ENCODE measurements at regions not wholly inside any gene's neighbourhood (a gene's known extent, or its start where the extent isn't known, plus 50 kb on each side); places are given as distances from the start of the nearest gene placed in this dataset.

- DNase-seq (ENCODE audit: low read depth in 3 of 3, low spot score in 2 of 3) = peak in 1 of 3 donors; percentile 55
These were observed 497.0 kb upstream of the USP24 start for GRCh38 chr1:55712148-55712547.

GRCh38 chr1:55708781-55709180, 493.6 kb upstream of the USP24 start:
- no peak for DNase-seq (ENCODE audit: low read depth in 3 of 3, low spot score in 2 of 3)

GRCh38 chr1:55707846-55708245, 492.7 kb upstream of the USP24 start:
- no peak for DNase-seq (ENCODE audit: low read depth in 3 of 3, low spot score in 2 of 3)

- DNase-seq (ENCODE audit: low read depth in 3 of 3, low spot score in 2 of 3) = no peak
These were observed 492.0 kb upstream of the USP24 start for GRCh38 chr1:55707196-55707595.

GRCh38 chr1:55706397-55706796, 491.2 kb upstream of the USP24 start:
- no peak for DNase-seq (ENCODE audit: low read depth in 3 of 3, low spot score in 2 of 3)

- no peak for DNase-seq (ENCODE audit: low read depth in 3 of 3, low spot score in 2 of 3)
These were observed 488.7 kb upstream of the USP24 start for GRCh38 chr1:55703726-55704363.

GRCh38 chr1:55702064-55702463, 486.9 kb upstream of the USP24 start:
- DNase-seq (ENCODE audit: low read depth in 3 of 3, low spot score in 2 of 3) = no peak

GRCh38 chr1:55700359-55701130, 485.4 kb upstream of the USP24 start:
- DNase-seq (ENCODE audit: low read depth in 3 of 3, low spot score in 2 of 3) = no peak

- DNase-seq (ENCODE audit: low read depth in 3 of 3, low spot score in 2 of 3) = no peak
These were observed 484.1 kb upstream of the USP24 start for GRCh38 chr1:55699228-55699627.

- DNase-seq (ENCODE audit: low read depth in 3 of 3, low spot score in 2 of 3) = no peak
These were observed 482.9 kb upstream of the USP24 start for GRCh38 chr1:55697997-55698535.

GRCh38 chr1:55696891-55697290, 481.7 kb upstream of the USP24 start:
- DNase-seq (ENCODE audit: low read depth in 3 of 3, low spot score in 2 of 3) = no peak

GRCh38 chr1:55696181-55696754, 481.1 kb upstream of the USP24 start:
- DNase-seq (ENCODE audit: low read depth in 3 of 3, low spot score in 2 of 3) = no peak

GRCh38 chr1:55695552-55695951, 480.4 kb upstream of the USP24 start:
- no peak for DNase-seq (ENCODE audit: low read depth in 3 of 3, low spot score in 2 of 3)

- no peak for DNase-seq (ENCODE audit: low read depth in 3 of 3, low spot score in 2 of 3)
These were observed 480.0 kb upstream of the USP24 start for GRCh38 chr1:55695151-55695550.

- no peak for DNase-seq (ENCODE audit: low read depth in 3 of 3, low spot score in 2 of 3)
These were observed 479.2 kb upstream of the USP24 start for GRCh38 chr1:55694310-55694801.

GRCh38 chr1:55692726-55693125, 477.6 kb upstream of the USP24 start:
- DNase-seq (ENCODE audit: low read depth in 3 of 3, low spot score in 2 of 3) = no peak

- DNase-seq (ENCODE audit: low read depth in 3 of 3, low spot score in 2 of 3) = no peak
These were observed 475.2 kb upstream of the USP24 start for GRCh38 chr1:55690366-55690765.

GRCh38 chr1:55689800-55690199, 474.6 kb upstream of the USP24 start:
- DNase-seq (ENCODE audit: low read depth in 3 of 3, low spot score in 2 of 3) = no peak

- DNase-seq (ENCODE audit: low read depth in 3 of 3, low spot score in 2 of 3) = no peak
These were observed 470.4 kb upstream of the USP24 start for GRCh38 chr1:55685560-55685959.

GRCh38 chr1:55684131-55684650, 469.0 kb upstream of the USP24 start:
- no peak for DNase-seq (ENCODE audit: low read depth in 3 of 3, low spot score in 2 of 3)

- no peak for DNase-seq (ENCODE audit: low read depth in 3 of 3, low spot score in 2 of 3)
These were observed 467.0 kb upstream of the USP24 start for GRCh38 chr1:55682198-55682597.

All from right renal cortex interstitium (tissue), 3 donors.